HFFc6 (cell line): ENCODE measurements at regions not wholly inside any gene's neighbourhood (a gene's known extent, or its start where the extent isn't known, plus 50 kb on each side); places are given as distances from the start of the nearest gene placed in this dataset.

Experiments used
- DNase-seq: peaks from one replicate; pipeline ENCODE4 v3.0.0-alpha.2; 2018
- H3K27ac Mint-ChIP-seq: 2 replicates; pipeline ENCODE4 v1.8.0; 2020; ENCODE audit warnings: mild to moderate bottlenecking, mixed read lengths
- H3K27me3 Mint-ChIP-seq: 2 replicates; pipeline ENCODE4 v1.8.0; 2021; ENCODE audit warnings: mild to moderate bottlenecking, moderate library complexity, mixed read lengths; ENCODE audit not compliant: insufficient read depth
- H3K36me3 Mint-ChIP-seq: 2 replicates; pipeline ENCODE4 v1.8.0; 2021; ENCODE audit warnings: low read depth, mixed read lengths
- H3K4me1 Mint-ChIP-seq: 2 replicates; pipeline ENCODE4 v1.8.0; 2020; ENCODE audit warnings: low read depth, mixed read lengths
- H3K4me3 Mint-ChIP-seq: 2 replicates; pipeline ENCODE4 v1.8.0; 2020; ENCODE audit warnings: mild to moderate bottlenecking, moderate library complexity, mixed read lengths
- H3K9me3 Mint-ChIP-seq: 2 replicates; pipeline ENCODE4 v1.8.0; 2020; ENCODE audit warnings: mild to moderate bottlenecking, mixed read lengths
- TF ChIP-seq, protein P1 (sequence below): fragments of 200-600 bp; sonication (generic); IDR thresholded peaks from 2 replicates; pipeline ENCODE4 v1.5.0; 2021; ENCODE audit warnings: antibody characterized with exemption, mild to moderate bottlenecking

DNA sequence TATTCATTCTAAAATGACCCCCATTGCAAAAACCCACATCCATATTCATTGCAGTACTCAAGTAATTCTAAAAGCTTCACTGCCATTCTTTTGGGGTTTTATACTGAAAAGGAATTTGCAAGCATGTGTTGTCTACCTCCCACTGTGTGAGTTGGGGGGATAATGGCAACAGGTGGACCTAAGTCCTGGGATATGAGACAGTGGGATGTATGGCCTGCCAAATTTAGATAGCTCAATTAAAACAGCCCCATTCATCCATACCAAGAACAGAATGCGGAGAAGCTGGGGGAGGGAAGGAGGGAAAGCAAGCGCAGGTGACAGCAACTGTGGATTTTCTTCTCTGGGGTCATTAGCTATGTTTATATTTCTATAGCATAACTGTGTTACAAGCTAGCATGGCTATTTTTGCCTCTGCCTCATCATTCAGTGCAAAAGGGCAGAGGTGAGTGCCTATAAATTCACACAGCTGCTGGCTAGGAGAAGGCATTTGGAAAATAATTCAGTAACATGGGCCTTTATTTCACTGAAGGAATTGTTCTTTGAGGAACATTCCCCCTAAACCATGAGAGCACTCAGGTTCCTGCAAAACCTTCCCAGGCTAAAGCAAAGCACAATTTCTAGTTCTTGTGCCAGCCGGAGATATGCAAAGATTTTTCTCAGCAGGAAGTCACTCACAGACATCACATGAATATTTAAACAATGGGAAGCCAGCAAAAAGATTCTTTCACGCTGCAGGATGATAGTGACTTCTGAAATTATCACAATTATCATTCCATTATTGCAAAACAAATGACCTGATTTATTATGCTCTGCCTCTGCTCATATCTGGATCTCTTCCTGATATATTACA lies 393.9 kb upstream of the ACVR2A start:
- TF ChIP-seq, protein P1, sequence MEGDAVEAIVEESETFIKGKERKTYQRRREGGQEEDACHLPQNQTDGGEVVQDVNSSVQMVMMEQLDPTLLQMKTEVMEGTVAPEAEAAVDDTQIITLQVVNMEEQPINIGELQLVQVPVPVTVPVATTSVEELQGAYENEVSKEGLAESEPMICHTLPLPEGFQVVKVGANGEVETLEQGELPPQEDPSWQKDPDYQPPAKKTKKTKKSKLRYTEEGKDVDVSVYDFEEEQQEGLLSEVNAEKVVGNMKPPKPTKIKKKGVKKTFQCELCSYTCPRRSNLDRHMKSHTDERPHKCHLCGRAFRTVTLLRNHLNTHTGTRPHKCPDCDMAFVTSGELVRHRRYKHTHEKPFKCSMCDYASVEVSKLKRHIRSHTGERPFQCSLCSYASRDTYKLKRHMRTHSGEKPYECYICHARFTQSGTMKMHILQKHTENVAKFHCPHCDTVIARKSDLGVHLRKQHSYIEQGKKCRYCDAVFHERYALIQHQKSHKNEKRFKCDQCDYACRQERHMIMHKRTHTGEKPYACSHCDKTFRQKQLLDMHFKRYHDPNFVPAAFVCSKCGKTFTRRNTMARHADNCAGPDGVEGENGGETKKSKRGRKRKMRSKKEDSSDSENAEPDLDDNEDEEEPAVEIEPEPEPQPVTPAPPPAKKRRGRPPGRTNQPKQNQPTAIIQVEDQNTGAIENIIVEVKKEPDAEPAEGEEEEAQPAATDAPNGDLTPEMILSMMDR, result no peak
- H3K4me1 Mint-ChIP-seq, result no peaks in the 10 kb centered on the region

DNA sequence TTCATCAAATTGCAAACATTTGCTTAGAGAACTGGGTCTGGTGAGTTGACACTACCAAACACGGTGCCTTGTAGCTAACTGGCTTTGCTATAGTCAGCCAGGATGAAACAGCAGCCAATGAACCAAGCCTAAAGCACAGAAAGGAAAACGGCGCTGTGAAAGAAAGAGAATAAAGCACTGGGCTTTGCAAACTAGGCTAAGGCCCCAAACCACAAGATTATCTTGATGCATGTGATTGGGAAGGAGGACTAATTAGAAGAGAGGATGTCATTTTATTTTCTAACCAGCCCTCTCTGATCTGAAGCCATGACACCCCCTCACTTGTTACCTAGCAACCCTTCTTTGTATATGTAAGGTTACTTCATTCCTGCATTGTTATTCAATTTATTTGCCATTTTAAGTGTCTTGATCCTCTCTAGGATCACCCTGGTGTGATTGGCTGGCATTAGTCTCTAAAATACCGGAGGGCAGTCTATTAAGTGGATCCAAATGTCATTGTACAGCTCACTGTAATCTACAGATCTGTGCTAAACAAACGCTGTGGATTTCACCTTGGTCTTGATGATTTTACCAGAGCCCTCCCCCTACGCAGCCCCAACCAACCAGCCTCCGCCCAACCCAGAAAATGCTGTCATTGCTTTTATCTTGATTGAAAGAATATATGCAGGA lies 395.4 kb upstream of the ACVR2A start:
- no peak overlapping the region for H3K4me3 Mint-ChIP-seq
- no peaks in the 10 kb centered on the region for H3K4me1 Mint-ChIP-seq
- H3K9me3 Mint-ChIP-seq, result peaks cover 32% of the 10 kb centered on the region
- TF ChIP-seq, protein P1, result no peak
- peaks cover 1% of the 10 kb centered on the region; the same call in 1 of the 2 replicates for H3K27me3 Mint-ChIP-seq
- no peaks in the 10 kb centered on the region for H3K36me3 Mint-ChIP-seq
- DNase-seq, result no peak
- no peak overlapping the region for H3K27ac Mint-ChIP-seq

More for the DNA sequence above, 393.9 kb upstream of the ACVR2A start:
- peaks cover 23% of the 10 kb centered on the region for H3K9me3 Mint-ChIP-seq
- no peak overlapping the region for H3K27ac Mint-ChIP-seq
- DNase-seq, result no peak
- no peak overlapping the region for H3K4me3 Mint-ChIP-seq
- no peaks in the 10 kb centered on the region for H3K36me3 Mint-ChIP-seq
- no peaks in the 10 kb centered on the region for H3K27me3 Mint-ChIP-seq

DNA sequence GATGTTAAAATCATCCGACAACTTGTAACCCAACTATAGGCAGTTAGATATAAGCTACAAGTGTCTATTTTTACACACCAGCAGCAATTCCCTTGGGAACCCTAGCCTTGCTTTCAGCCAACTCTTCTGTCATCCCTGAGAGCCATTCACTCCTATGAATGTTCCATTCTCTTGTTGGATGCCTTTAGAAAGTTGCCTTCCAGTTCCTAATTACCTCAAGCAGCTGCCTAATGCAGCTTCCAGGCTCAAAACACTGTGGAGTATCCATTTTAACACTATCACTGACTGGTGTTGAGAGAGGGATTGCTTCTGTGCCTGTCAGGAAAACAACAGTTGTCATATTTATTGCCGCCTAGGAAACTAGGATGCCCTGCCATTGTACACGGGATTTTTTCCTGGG lies 402.0 kb upstream of the ACVR2A start:
- Mint-ChIP-seq H3K36me3 (no peaks in the 10 kb centered on the region), H3K4me3 (no peak overlapping the region), H3K9me3 (peaks cover 25% of the 10 kb centered on the region), H3K27ac (no peak overlapping the region), H3K27me3 (peaks cover 1% of the 10 kb centered on the region; the same call in 1 of the 2 replicates), H3K4me1 (no peaks in the 10 kb centered on the region)
- TF ChIP-seq, protein P1, result no peak
- DNase-seq, result no peak

DNA sequence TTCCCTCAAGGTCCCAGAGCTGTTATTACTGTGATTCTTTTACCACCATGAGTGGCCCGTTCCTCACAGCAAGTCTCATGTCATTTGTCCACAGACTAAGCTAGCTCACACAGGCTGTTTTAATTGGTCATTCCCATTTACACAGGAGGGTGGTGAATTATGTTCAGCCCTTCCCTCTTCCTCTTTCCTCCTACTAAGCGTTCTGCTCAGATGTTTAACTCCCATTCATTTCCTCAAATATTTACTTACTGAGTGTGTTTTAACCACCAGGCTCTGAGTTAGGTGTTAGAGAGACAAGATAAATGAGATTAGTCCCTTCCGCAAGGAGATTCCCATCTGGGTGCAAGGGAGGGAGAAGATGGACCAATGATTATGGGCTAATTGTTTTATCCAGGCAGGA lies 403.6 kb upstream of the ACVR2A start:
- peaks cover 32% of the 10 kb centered on the region for H3K9me3 Mint-ChIP-seq
- no peak for DNase-seq
- no peaks in the 10 kb centered on the region for H3K36me3 Mint-ChIP-seq
- no peak overlapping the region for H3K27ac Mint-ChIP-seq
- H3K4me1 Mint-ChIP-seq, result no peaks in the 10 kb centered on the region
- no peak overlapping the region for H3K4me3 Mint-ChIP-seq
- H3K27me3 Mint-ChIP-seq, result peaks cover 1% of the 10 kb centered on the region; the same call in 1 of the 2 replicates
- TF ChIP-seq, protein P1, result no peak

DNA sequence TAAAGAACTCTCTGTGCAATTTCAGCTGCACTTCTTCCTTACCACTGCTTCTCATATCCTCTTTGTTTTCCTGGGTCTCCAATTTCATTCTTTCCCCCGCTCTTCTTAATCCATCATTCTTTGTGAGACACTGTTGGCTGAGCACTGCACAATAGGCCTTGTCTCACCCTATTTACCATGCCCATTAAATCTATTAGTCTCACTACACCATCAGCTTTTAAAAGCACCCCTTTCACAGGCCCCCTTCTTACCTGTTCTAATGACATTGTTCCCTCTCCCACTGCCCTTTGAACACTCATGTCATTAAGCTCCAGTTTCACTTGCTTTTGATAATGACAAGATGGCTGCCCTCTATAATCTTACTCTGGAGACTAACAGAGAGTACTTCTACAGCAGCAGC lies 404.1 kb upstream of the ACVR2A start:
- DNase-seq, result no peak
- Mint-ChIP-seq H3K27ac (no peak overlapping the region), H3K36me3 (no peaks in the 10 kb centered on the region), H3K9me3 (peaks cover 30% of the 10 kb centered on the region), H3K27me3 (peaks cover under 1% of the 10 kb centered on the region; the same call in 1 of the 2 replicates), H3K4me1 (no peaks in the 10 kb centered on the region), H3K4me3 (no peak overlapping the region)
- TF ChIP-seq, protein P1, result no peak
